NT2/D1 (cell line): ENCODE measurements at regions not wholly inside any gene's neighbourhood (a gene's known extent, or its start where the extent isn't known, plus 50 kb on each side); places are given as distances from the start of the nearest gene placed in this dataset.

Experiments
- DNase-seq: peaks from one replicate; pipeline ENCODE4 v3.0.0-alpha.2; 2011; ENCODE audit warnings: low read depth, low spot score
- H3K27me3 ChIP-seq: 2 replicates; pipeline ENCODE4 v1.6.0; 2011; ENCODE audit warnings: mild to moderate bottlenecking; ENCODE audit not compliant: insufficient read length, insufficient read depth
- H3K36me3 ChIP-seq: 2 replicates; pipeline ENCODE4 v1.6.1; 2011; ENCODE audit warnings: mild to moderate bottlenecking, low read length, mixed read lengths; ENCODE audit not compliant: insufficient read depth, insufficient read length
- H3K4me1 ChIP-seq: 2 replicates; pipeline ENCODE4 v1.5.1; 2011; ENCODE audit not compliant: insufficient read depth, insufficient read length
- H3K4me3 ChIP-seq: 2 replicates; pipeline ENCODE4 v1.5.1; 2011; ENCODE audit warnings: low read depth; ENCODE audit not compliant: insufficient read length
- H3K9ac ChIP-seq: 2 replicates; pipeline ENCODE4 v1.6.0; 2011; ENCODE audit warnings: low read depth; ENCODE audit not compliant: insufficient read length
- H3K9me3 ChIP-seq: 2 replicates; pipeline ENCODE4 v1.5.1; 2011; ENCODE audit warnings: mild to moderate bottlenecking, low read length; ENCODE audit not compliant: insufficient read depth
- SUZ12 ChIP-seq: IDR thresholded peaks from 2 replicates; pipeline ENCODE4 v1.6.1; 2011; ENCODE audit not compliant: insufficient read length, insufficient read depth; ENCODE audit errors: extremely low read depth
- YY1 ChIP-seq: IDR thresholded peaks from 2 replicates; pipeline ENCODE4 v1.6.1; 2011; ENCODE audit not compliant: insufficient read length, insufficient read depth
- ZNF274 ChIP-seq: IDR thresholded peaks from 2 replicates; pipeline ENCODE4 v1.6.1; 2011; ENCODE audit warnings: mild to moderate bottlenecking, low read depth, low read length

DNA sequence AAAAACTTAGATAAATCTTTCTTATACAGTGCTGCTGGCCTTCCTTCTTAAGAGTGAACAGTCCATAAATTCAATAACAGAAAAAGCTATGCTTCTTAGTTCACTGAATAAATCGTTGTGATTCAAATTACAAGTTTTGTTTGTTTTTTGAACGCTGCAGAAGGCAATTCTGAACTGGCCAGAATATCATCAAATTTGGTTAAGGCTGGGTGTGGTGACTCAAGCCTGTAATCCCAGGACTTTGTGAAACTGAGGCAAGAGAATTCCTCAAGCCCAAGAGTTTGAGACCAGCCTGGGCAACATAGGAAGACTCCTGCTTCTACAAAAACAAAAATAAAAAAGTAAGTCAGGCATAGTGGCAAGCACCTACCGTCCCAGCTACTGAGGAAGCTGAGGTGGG is 111.2 kb upstream of the SLC39A10 start:
- H3K36me3 ChIP-seq: no peaks in the 10 kb centered on the region
- H3K9ac ChIP-seq: no peak overlapping the region
- H3K4me1 ChIP-seq: no peaks in the 10 kb centered on the region
- TF ChIP-seq SUZ12 (no peak), YY1 (no peak), ZNF274 (no peak)
- no peaks in the 10 kb centered on the region for H3K27me3 ChIP-seq
- peaks cover 12% of the 10 kb centered on the region; the same call in 1 of the 2 replicates for H3K9me3 ChIP-seq
- no peak for DNase-seq
- H3K4me3 ChIP-seq: no peak overlapping the region

DNA sequence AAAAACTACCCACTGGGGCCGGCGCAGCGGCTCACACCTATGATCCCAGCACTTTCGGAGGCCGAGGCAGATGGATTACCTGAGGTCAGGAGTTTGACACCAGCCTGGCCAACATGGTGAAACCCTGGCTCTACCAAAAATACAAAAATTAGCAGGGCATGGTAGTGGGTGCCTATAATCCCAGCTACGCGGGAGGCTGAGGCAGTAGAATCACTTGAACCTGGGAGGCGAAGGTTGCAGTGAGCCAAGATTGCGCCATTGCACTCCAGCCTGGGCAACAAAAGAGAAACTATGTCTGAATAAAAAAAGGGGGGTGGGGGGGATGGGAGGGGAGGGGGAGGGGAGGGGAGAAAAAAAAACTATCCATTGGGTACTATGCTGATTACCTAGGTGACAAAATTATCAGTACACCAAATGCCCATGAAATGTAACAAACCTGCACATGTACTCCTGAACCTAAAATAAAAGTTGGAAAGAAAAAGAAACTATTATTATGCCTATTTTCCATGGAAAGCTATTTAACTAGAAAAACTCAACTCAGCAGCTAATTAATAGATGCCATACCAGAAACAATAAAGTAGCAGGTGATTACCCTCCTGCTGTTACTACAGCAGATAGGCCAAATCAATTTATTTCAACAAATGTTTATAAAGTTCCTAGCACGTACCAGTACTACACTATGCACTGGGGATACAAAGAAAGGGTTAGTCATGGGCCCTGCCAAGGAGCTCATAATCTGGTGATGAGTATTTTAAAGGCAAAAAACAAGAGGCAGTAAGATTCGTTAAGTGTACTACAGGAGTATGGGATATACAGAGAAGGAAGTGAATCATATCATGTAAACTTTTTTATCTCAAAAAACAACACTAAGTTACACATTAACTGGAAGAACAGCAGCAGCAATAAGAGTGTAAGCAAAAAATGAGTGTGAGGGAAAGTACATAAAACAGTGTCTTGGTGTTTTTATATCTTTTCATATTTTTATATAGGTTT is 112.8 kb upstream of the SLC39A10 start:
- Histone ChIP-seq H3K9ac (no peak overlapping the region), H3K4me3 (no peak overlapping the region), H3K9me3 (peaks cover 12% of the 10 kb centered on the region; the same call in 1 of the 2 replicates), H3K4me1 (no peaks in the 10 kb centered on the region), H3K27me3 (no peaks in the 10 kb centered on the region), H3K36me3 (no peaks in the 10 kb centered on the region)
- no peak for DNase-seq
- TF ChIP-seq YY1: no peak
- TF ChIP-seq ZNF274: no peak
- TF ChIP-seq SUZ12: no peak

GRCh38 chr2:195543063-195543462 is 114.0 kb upstream of the SLC39A10 start:
- no peak overlapping the region for H3K4me3 ChIP-seq
- TF ChIP-seq SUZ12 (no peak), ZNF274 (no peak), YY1 (no peak)
- peaks cover 6% of the 10 kb centered on the region; the same call in 1 of the 2 replicates for H3K9me3 ChIP-seq
- H3K36me3 ChIP-seq: no peaks in the 10 kb centered on the region
- H3K27me3 ChIP-seq: no peaks in the 10 kb centered on the region
- H3K9ac ChIP-seq: no peak overlapping the region
- no peak for DNase-seq
- H3K4me1 ChIP-seq: no peaks in the 10 kb centered on the region

- no peak for TF ChIP-seq SUZ12
- TF ChIP-seq YY1: no peak
- no peak for TF ChIP-seq ZNF274
- no peaks in the 10 kb centered on the region for H3K27me3 ChIP-seq
- peaks cover 6% of the 10 kb centered on the region; the same call in 1 of the 2 replicates for H3K9me3 ChIP-seq
- H3K4me3 ChIP-seq: no peak overlapping the region
- DNase-seq: no peak
- H3K36me3 ChIP-seq: no peaks in the 10 kb centered on the region
- no peaks in the 10 kb centered on the region for H3K4me1 ChIP-seq
- H3K9ac ChIP-seq: no peak overlapping the region
Measured at GRCh38 chr2:195542067-195542466, 115.0 kb upstream of the SLC39A10 start.

DNA sequence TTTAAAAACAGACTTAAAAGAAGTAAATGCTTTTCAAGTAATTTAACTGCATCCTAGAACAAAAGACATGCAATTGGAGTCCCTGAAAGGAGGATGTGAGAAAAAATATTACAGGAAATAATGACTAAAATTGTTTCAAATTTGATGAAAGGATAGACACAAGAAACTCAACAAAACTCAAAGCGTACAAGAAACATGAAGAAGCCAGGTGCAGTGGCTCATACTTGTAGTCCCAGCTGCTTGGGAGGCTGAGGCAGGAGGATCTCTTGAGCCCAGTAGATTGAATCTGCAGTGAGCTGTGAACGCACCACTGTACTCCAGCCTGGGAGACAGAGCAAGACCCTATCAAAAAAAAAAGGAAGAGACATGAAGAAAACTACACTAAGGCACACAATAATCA is 118.1 kb upstream of the SLC39A10 start:
- Histone ChIP-seq H3K27me3 (no peaks in the 10 kb centered on the region), H3K4me3 (no peak overlapping the region), H3K36me3 (no peaks in the 10 kb centered on the region), H3K4me1 (no peaks in the 10 kb centered on the region), H3K9me3 (no peaks in the 10 kb centered on the region), H3K9ac (no peak overlapping the region)
- TF ChIP-seq SUZ12 (no peak), YY1 (no peak), ZNF274 (no peak)
- no peak for DNase-seq

- no peak overlapping the region for H3K4me3 ChIP-seq
- H3K27me3 ChIP-seq: no peaks in the 10 kb centered on the region
- no peaks in the 10 kb centered on the region for H3K9me3 ChIP-seq
- H3K4me1 ChIP-seq: no peaks in the 10 kb centered on the region
- H3K9ac ChIP-seq: no peak overlapping the region
- no peak for TF ChIP-seq YY1
- no peak for TF ChIP-seq SUZ12
- TF ChIP-seq ZNF274: no peak
- no peaks in the 10 kb centered on the region for H3K36me3 ChIP-seq
- no peak for DNase-seq
Measured at GRCh38 chr2:195537811-195538210, 119.2 kb upstream of the SLC39A10 start.

DNA sequence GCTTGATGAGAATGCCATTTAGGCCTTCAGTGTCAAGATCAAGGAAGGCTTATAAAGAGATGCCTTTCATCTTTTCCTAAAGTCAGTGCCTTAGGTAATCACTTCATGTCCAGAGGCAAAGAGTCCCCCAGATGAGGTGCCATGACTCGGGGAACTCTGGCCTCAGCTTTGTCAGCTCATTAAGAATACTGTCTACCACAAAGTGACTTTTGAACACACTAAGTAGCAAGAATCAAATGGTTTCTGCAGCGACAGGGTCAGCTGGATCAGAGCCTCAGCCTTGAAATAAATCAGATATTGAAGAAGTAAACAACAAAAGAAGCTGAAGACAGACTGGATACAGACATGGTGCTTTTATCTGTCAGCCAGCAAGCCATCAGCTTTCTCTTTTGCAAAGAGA is 120.1 kb upstream of the SLC39A10 start:
- Histone ChIP-seq H3K9me3 (no peaks in the 10 kb centered on the region), H3K4me3 (no peak overlapping the region), H3K27me3 (no peaks in the 10 kb centered on the region), H3K4me1 (no peaks in the 10 kb centered on the region), H3K36me3 (no peaks in the 10 kb centered on the region), H3K9ac (no peak overlapping the region)
- DNase-seq: no peak
- no peak for TF ChIP-seq SUZ12
- no peak for TF ChIP-seq ZNF274
- TF ChIP-seq YY1: no peak
